ENCODE measurements at regions not wholly inside any gene's neighbourhood (a gene's known extent, or its start where the extent isn't known, plus 50 kb on each side); places are given as distances from the start of the nearest gene placed in this dataset.
"Not testable (repeated sequence)": the region's sequence is repeated elsewhere in the genome, so short reads cannot be mapped to it uniquely, and the experiment has no call there.

DNA sequence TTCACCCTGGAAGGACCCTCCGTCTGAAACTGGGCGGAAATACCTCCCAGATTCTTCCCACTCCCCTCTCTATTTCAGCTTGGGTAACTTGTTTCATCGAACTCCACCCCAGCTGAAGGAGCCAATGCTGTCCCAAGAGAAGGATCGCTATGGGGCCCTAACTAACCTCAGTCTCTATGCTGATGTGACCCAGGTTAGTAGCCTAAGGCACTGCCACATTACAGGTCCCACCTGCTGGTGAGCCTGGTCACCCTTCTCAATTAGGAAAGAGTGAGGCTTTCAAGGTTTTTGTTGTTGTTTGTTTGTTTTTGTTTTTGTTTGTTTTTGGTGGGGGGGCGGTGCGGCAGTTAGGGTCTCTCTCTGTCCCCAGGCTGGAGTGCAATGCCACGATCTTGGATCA is 168.4 kb downstream of the OR2B2 start:
- Histone ChIP-seq H2AFZ (ENCODE audit: low read length) (no peak overlapping the region), H3K4me1 (ENCODE audit: control insufficient read depth, extremely low read depth, insufficient read depth, low read length) (no peaks in the 10 kb centered on the region), H3K4me3 (replicated peaks in 1 of 4; ENCODE audit: control extremely low read depth in 1 of 4, insufficient read depth in 1 of 4, low read depth in 3 of 4, low read length in 4 of 4) (no peak overlapping the region), H3K9ac (ENCODE audit: insufficient read depth, low read length) (no peak overlapping the region), H4K20me1 (ENCODE audit: control insufficient read depth, extremely low read depth, insufficient read depth, low read length) (no peaks in the 10 kb centered on the region), H3K27me3 (ENCODE audit: control insufficient read depth, insufficient read depth, low read length) (no peaks in the 10 kb centered on the region), H3K9me3 (ENCODE audit: control insufficient read depth, insufficient read depth, low read depth, low read length) (no peaks in the 10 kb centered on the region), H3K79me2 (ENCODE audit: control insufficient read depth, insufficient read depth, low read length) (no peaks in the 10 kb centered on the region), H3K4me2 (ENCODE audit: extremely low read depth, insufficient read depth, low read length) (no peak overlapping the region), H3K27ac (ENCODE audit: insufficient read depth, low read length) (no peak overlapping the region), H3K36me3 (ENCODE audit: control insufficient read depth, insufficient read depth, low read length) (no peaks in the 10 kb centered on the region)
- TF ChIP-seq CTCF (conservative IDR thresholded peaks at IDR 0.05 in 1 of 2, IDR thresholded peaks at IDR 0.05 in 1 of 2; ENCODE audit: low read depth in 1 of 2, low read length in 2 of 2) (no peak), EZH2 (IDR thresholded peaks at IDR 0.05; ENCODE audit: low read length, missing control alignments) (no peak)
- DNase-seq (ENCODE audit: low read depth in 2 of 2): no peak

DNA sequence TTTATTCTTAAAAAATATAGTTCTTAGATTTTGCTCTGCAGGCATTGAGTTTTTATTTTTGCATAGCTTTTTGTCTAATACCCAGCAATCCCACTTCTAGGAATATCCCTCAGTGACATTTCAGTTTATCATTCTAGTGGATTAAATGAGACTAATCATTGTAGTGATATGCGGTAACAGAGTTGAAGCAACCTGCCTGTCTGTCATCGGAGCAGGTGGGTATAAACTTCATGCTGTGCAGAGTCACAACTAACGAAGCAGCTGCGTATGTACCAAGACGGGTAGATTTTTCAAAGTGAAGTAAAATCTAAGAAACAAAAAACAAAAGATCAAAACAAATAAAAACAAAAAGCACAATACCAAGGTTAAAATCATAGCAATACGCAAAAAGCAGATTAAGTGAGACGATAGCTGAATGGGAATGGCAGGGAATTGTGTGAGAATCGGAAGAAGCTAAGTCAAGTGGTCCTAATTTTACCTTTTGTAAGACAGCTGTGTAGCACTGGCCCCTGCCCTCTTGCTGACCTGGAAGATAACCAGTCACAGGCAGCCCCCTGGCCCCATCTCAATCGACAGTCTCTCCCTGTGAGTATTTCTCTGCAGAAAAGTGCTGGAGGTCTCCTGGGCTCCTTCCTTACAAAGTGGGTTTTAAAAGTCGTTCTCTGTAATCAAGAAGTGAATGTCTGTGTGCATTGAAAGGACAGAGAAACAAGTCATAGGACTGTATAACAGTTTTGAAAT is 169.2 kb downstream of the OR2B2 start:
- Histone ChIP-seq H3K4me2 (ENCODE audit: extremely low read depth, insufficient read depth, low read length) (no peak overlapping the region), H3K27me3 (ENCODE audit: control insufficient read depth, insufficient read depth, low read length) (no peaks in the 10 kb centered on the region), H3K9ac (ENCODE audit: insufficient read depth, low read length) (no peak overlapping the region), H3K36me3 (ENCODE audit: control insufficient read depth, insufficient read depth, low read length) (no peaks in the 10 kb centered on the region), H3K9me3 (ENCODE audit: control insufficient read depth, insufficient read depth, low read depth, low read length) (no peaks in the 10 kb centered on the region), H3K27ac (ENCODE audit: insufficient read depth, low read length) (no peak overlapping the region), H4K20me1 (ENCODE audit: control insufficient read depth, extremely low read depth, insufficient read depth, low read length) (no peaks in the 10 kb centered on the region), H2AFZ (ENCODE audit: low read length) (no peak overlapping the region), H3K4me1 (ENCODE audit: control insufficient read depth, extremely low read depth, insufficient read depth, low read length) (no peaks in the 10 kb centered on the region), H3K4me3 (replicated peaks in 1 of 4; ENCODE audit: control extremely low read depth in 1 of 4, insufficient read depth in 1 of 4, low read depth in 3 of 4, low read length in 4 of 4) (no peak overlapping the region), H3K79me2 (ENCODE audit: control insufficient read depth, insufficient read depth, low read length) (no peaks in the 10 kb centered on the region)
- DNase-seq (ENCODE audit: low read depth in 2 of 2): no peak
- no peak for TF ChIP-seq EZH2 (IDR thresholded peaks at IDR 0.05; ENCODE audit: low read length, missing control alignments)
- no peak for TF ChIP-seq CTCF (conservative IDR thresholded peaks at IDR 0.05 in 1 of 2, IDR thresholded peaks at IDR 0.05 in 1 of 2; ENCODE audit: low read depth in 1 of 2, low read length in 2 of 2)

DNA sequence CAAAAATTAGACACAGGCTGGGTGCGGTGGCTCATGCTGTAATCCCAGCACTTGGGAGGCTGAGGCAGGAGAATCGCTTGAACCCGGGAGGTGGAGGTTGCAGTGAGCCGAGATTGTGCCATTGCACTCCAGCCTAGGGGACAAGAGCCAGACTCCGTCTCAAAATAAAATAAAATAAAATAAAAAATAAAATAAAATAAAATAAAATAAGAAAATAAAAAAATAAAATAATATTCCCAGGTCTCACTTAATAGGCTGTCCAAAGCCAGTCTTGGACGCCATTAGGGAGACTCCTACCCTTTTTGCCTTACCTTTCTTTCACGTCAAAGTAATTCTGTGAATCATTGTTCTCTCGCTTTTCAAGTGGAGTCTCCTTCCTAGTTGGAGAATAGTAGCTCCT is 172.3 kb downstream of the OR2B2 start:
- not testable (repeated sequence) for H3K4me3 ChIP-seq (replicated peaks in 1 of 4; ENCODE audit: control extremely low read depth in 1 of 4, insufficient read depth in 1 of 4, low read depth in 3 of 4, low read length in 4 of 4); H3K9ac ChIP-seq (ENCODE audit: insufficient read depth, low read length); DNase-seq (ENCODE audit: low read depth in 2 of 2); H4K20me1 ChIP-seq (ENCODE audit: control insufficient read depth, extremely low read depth, insufficient read depth, low read length); H3K79me2 ChIP-seq (ENCODE audit: control insufficient read depth, insufficient read depth, low read length); H3K27ac ChIP-seq (ENCODE audit: insufficient read depth, low read length); H3K4me2 ChIP-seq (ENCODE audit: extremely low read depth, insufficient read depth, low read length); H2AFZ ChIP-seq (ENCODE audit: low read length); H3K4me1 ChIP-seq (ENCODE audit: control insufficient read depth, extremely low read depth, insufficient read depth, low read length); H3K27me3 ChIP-seq (ENCODE audit: control insufficient read depth, insufficient read depth, low read length); H3K36me3 ChIP-seq (ENCODE audit: control insufficient read depth, insufficient read depth, low read length); H3K9me3 ChIP-seq (ENCODE audit: control insufficient read depth, insufficient read depth, low read depth, low read length)
